ENCODE measurements at regions not wholly inside any gene's neighbourhood (a gene's known extent, or its start where the extent isn't known, plus 50 kb on each side); places are given as distances from the start of the nearest gene placed in this dataset.

GRCh38 chr4:85114526-85114925 is 148.0 kb upstream of the WDFY3 start:
- DNase-seq (no peak), ATAC-seq (ENCODE audit: insufficient read depth, low FRiP score) (no peak)
- 48 to 59% methylated on average over 3 of the region's 3 CpGs for WGBS, 2 donors
- no peak overlapping the region for H3K9ac ChIP-seq (ENCODE audit: insufficient read depth in 1 of 2, low read length in 2 of 2)
- no peak for TF ChIP-seq CTCF (IDR thresholded peaks at IDR 0.05; ENCODE audit: control extremely low read depth, extremely low read depth)
- H3K36me3 ChIP-seq (ENCODE audit: control insufficient read depth in 4 of 4, insufficient read depth in 4 of 4, low read length in 4 of 4): no peaks in the 10 kb centered on the region
- H3K9me3 ChIP-seq (ENCODE audit: control insufficient read depth in 4 of 4, insufficient read depth in 3 of 4, low read length in 3 of 4): peaks cover 0 to 6% (median 0%) of the 10 kb centered on the region in 4 donors
- no peaks in the 10 kb centered on the region for H3K27me3 ChIP-seq (ENCODE audit: control insufficient read depth in 3 of 3, insufficient read depth in 3 of 3, low read length in 2 of 3)
- H3K4me3 ChIP-seq: no peak overlapping the region
- no peaks in the 10 kb centered on the region for H3K4me1 ChIP-seq (ENCODE audit: control insufficient read depth in 5 of 5, insufficient read depth in 5 of 5, low read length in 5 of 5)
- no peak overlapping the region for H3K27ac ChIP-seq (ENCODE audit: low read depth in 1 of 2, low read length in 1 of 2)

GRCh38 chr4:85116008-85116407 is 149.5 kb upstream of the WDFY3 start:
- Histone ChIP-seq H3K9ac (ENCODE audit: insufficient read depth in 1 of 2, low read length in 2 of 2) (no peak overlapping the region), H3K4me3 (no peak overlapping the region), H3K27ac (ENCODE audit: low read depth in 1 of 2, low read length in 1 of 2) (no peak overlapping the region), H3K36me3 (ENCODE audit: control insufficient read depth in 4 of 4, insufficient read depth in 4 of 4, low read length in 4 of 4) (no peaks in the 10 kb centered on the region), H3K4me1 (ENCODE audit: control insufficient read depth in 5 of 5, insufficient read depth in 5 of 5, low read length in 5 of 5) (no peaks in the 10 kb centered on the region), H3K27me3 (ENCODE audit: control insufficient read depth in 3 of 3, insufficient read depth in 3 of 3, low read length in 2 of 3) (peaks cover 0 to 3% (median 0%) of the 10 kb centered on the region in 3 donors), H3K9me3 (ENCODE audit: control insufficient read depth in 4 of 4, insufficient read depth in 3 of 4, low read length in 3 of 4) (peaks cover 0 to 6% (median 0%) of the 10 kb centered on the region in 4 donors)
- ATAC-seq (ENCODE audit: insufficient read depth, low FRiP score) (no peak), DNase-seq (no peak)
- TF ChIP-seq CTCF (IDR thresholded peaks at IDR 0.05; ENCODE audit: control extremely low read depth, extremely low read depth): no peak

GRCh38 chr4:85125688-85126087 is 159.2 kb upstream of the WDFY3 start:
- no peaks in the 10 kb centered on the region for H3K27me3 ChIP-seq (ENCODE audit: control insufficient read depth in 3 of 3, insufficient read depth in 3 of 3, low read length in 2 of 3)
- H3K36me3 ChIP-seq (ENCODE audit: control insufficient read depth in 4 of 4, insufficient read depth in 4 of 4, low read length in 4 of 4): no peaks in the 10 kb centered on the region
- WGBS, 2 donors: 49 to 53% methylated on average over 1 of the region's 1 CpG
- ATAC-seq (ENCODE audit: insufficient read depth, low FRiP score): no peak
- H3K4me3 ChIP-seq: no peak overlapping the region
- H3K9ac ChIP-seq (ENCODE audit: insufficient read depth in 1 of 2, low read length in 2 of 2): no peak overlapping the region
- peaks cover 0 to 3% (median 0%) of the 10 kb centered on the region in 5 donors for H3K4me1 ChIP-seq (ENCODE audit: control insufficient read depth in 5 of 5, insufficient read depth in 5 of 5, low read length in 5 of 5)
- no peak for TF ChIP-seq CTCF (IDR thresholded peaks at IDR 0.05; ENCODE audit: control extremely low read depth, extremely low read depth)
- DNase-seq: no peak
- no peaks in the 10 kb centered on the region for H3K9me3 ChIP-seq (ENCODE audit: control insufficient read depth in 4 of 4, insufficient read depth in 3 of 4, low read length in 3 of 4)
- H3K27ac ChIP-seq (ENCODE audit: low read depth in 1 of 2, low read length in 1 of 2): no peak overlapping the region

GRCh38 chr4:85126991-85127591 is 160.6 kb upstream of the WDFY3 start:
- H3K4me3 ChIP-seq: no peak overlapping the region
- DNase-seq: peak in 1 of 3 donors; percentile 2
- no peak for ATAC-seq (ENCODE audit: insufficient read depth, low FRiP score)
- H3K36me3 ChIP-seq (ENCODE audit: control insufficient read depth in 4 of 4, insufficient read depth in 4 of 4, low read length in 4 of 4): no peaks in the 10 kb centered on the region
- no peaks in the 10 kb centered on the region for H3K27me3 ChIP-seq (ENCODE audit: control insufficient read depth in 3 of 3, insufficient read depth in 3 of 3, low read length in 2 of 3)
- H3K9me3 ChIP-seq (ENCODE audit: control insufficient read depth in 4 of 4, insufficient read depth in 3 of 4, low read length in 3 of 4): no peaks in the 10 kb centered on the region
- peaks cover 0 to 3% (median 0%) of the 10 kb centered on the region in 5 donors for H3K4me1 ChIP-seq (ENCODE audit: control insufficient read depth in 5 of 5, insufficient read depth in 5 of 5, low read length in 5 of 5)
- no peak overlapping the region for H3K27ac ChIP-seq (ENCODE audit: low read depth in 1 of 2, low read length in 1 of 2)
- TF ChIP-seq CTCF (IDR thresholded peaks at IDR 0.05; ENCODE audit: control extremely low read depth, extremely low read depth): no peak
- no peak overlapping the region for H3K9ac ChIP-seq (ENCODE audit: insufficient read depth in 1 of 2, low read length in 2 of 2)
- WGBS, 2 donors: 94 to 95% methylated on average over 6 of the region's 6 CpGs
